Gastroesophageal sphincter (tissue), 4 donors: ENCODE measurements at regions not wholly inside any gene's neighbourhood (a gene's known extent, or its start where the extent isn't known, plus 50 kb on each side); places are given as distances from the start of the nearest gene placed in this dataset.

Experiments
- ATAC-seq: fragments of 150-250 bp; one replicate; pipeline ENCODE4 v1.9.1; 2016; ENCODE audit warnings: mild to moderate bottlenecking, moderate library complexity
- H3K27ac ChIP-seq, 4 donors: fragments of 200-600 bp; sonication (generic) in 3 of 4; 1 replicate in 3 of 4; 2 replicates in 1 of 4; pipeline ENCODE4 v1.5.1; 2016 to 2019
- H3K27me3 ChIP-seq: fragments of 200-600 bp; sonication (generic); one replicate; pipeline ENCODE4 v1.5.1; 2019
- H3K36me3 ChIP-seq, 2 donors: fragments of 200-600 bp; sonication (generic); one replicate each; pipeline ENCODE4 v1.5.1; 2019; ENCODE audit warnings: control low read depth in 1 of 2
- H3K4me1 ChIP-seq, 3 donors: fragments of 200-600 bp; sonication (generic); 1 replicate in 2 of 3; 2 replicates in 1 of 3; pipeline ENCODE4 v1.5.1; 2016 to 2019; ENCODE audit warnings: control low read depth in 2 of 3
- H3K4me3 ChIP-seq, 2 donors: fragments of 200-600 bp; sonication (generic); one replicate each; pipeline ENCODE4 v1.5.1; 2019; ENCODE audit warnings: mild to moderate bottlenecking in 1 of 2, moderate library complexity in 1 of 2
- H3K9me3 ChIP-seq, 3 donors: fragments of 200-600 bp; sonication (generic); one replicate each; pipeline ENCODE4 v1.5.1; 2017 to 2019; ENCODE audit warnings: control low read depth in 2 of 3
- CTCF ChIP-seq, 4 experiments: fragments of 200-600 bp in 2 of 4; fragments of 450-650 bp in 2 of 4; sonication (generic) in 1 of 4; IDR thresholded peaks; one replicate each; pipeline ENCODE4 v1.5.1; 2017 to 2019; ENCODE audit warnings: antibody characterized with exemption in 4 of 4, mild to moderate bottlenecking in 2 of 4, moderate library complexity in 2 of 4
- EP300 ChIP-seq: sonication (generic); formaldehyde crosslinking; IDR thresholded peaks from one replicate; pipeline ENCODE4 v1.6.1; 2017; ENCODE audit warnings: antibody characterized with exemption, mild to moderate bottlenecking
- POLR2A ChIP-seq, 2 donors: fragments of 450-650 bp; IDR thresholded peaks; one replicate each; pipeline ENCODE4 v1.6.1; 2017; ENCODE audit warnings: antibody characterized with exemption in 2 of 2, mild to moderate bottlenecking in 2 of 2, moderate library complexity in 1 of 2
- POLR2AphosphoS5 ChIP-seq: sonication (generic); formaldehyde crosslinking; IDR thresholded peaks from one replicate; pipeline ENCODE4 v1.6.1; 2017; ENCODE audit warnings: antibody characterized with exemption
- WGBS, 2 donors: methylation state at CpG; one replicate each; pipeline ENCODE4 v1.1.5; 2018; ENCODE audit warnings: low coverage in 1 of 2; 5-methylcytosine and 5-hydroxymethylcytosine counted together

GRCh38 chrY:8820032-8820431 lies 517.2 kb upstream of the TSPY4 start:
- no peak overlapping the region for H3K27ac ChIP-seq
- TF ChIP-seq EP300 (no peak), POLR2A (IDR thresholded peaks at IDR 0.05) (no peak), CTCF (IDR thresholded peaks at IDR 0.05) (no peak), POLR2AphosphoS5 (no peak)
- no peaks in the 10 kb centered on the region for H3K36me3 ChIP-seq
- no peaks in the 10 kb centered on the region for H3K4me1 ChIP-seq
- WGBS, 2 donors = 61% methylated on average over 4 of the region's 4 CpGs; no CpG with 5 or more reads in 1 of the 2 donors
- no peak overlapping the region for H3K4me3 ChIP-seq
- no peak for ATAC-seq
- H3K9me3 ChIP-seq = no peaks in the 10 kb centered on the region
- no peaks in the 10 kb centered on the region for H3K27me3 ChIP-seq

- H3K27me3 ChIP-seq = no peaks in the 10 kb centered on the region
- 10% methylated on average over 1 of the region's 1 CpG; no CpG with 5 or more reads in 1 of the 2 donors for WGBS, 2 donors
- no peaks in the 10 kb centered on the region for H3K4me1 ChIP-seq
- TF ChIP-seq CTCF (IDR thresholded peaks at IDR 0.05) (no peak), POLR2AphosphoS5 (no peak), POLR2A (IDR thresholded peaks at IDR 0.05) (no peak), EP300 (no peak)
- ATAC-seq = no peak
- H3K9me3 ChIP-seq = no peaks in the 10 kb centered on the region
- no peak overlapping the region for H3K4me3 ChIP-seq
- no peak overlapping the region for H3K27ac ChIP-seq
- H3K36me3 ChIP-seq = no peaks in the 10 kb centered on the region
Measured at GRCh38 chrY:8821106-8821505, 516.2 kb upstream of the TSPY4 start.

DNA sequence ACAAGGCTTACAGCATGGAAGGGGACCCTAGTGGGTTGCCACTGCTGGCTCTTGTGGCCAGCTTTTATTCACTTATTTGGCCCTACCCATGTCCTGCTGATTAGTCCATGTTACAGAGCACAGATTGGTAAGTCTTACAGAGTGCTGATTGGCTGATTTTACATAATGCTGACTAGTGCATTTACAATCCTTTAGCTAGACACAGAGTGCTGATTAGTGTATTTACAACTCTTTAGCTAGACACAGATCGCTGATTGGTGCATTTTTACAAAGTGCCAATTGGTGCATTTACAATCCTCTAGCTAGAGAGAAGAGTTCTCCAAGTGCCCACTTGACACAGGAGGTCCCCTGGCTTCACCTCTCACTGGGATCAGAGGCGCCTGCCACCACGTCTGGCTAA lies 485.0 kb upstream of the TSPY4 start:
- Histone ChIP-seq H3K4me3 (no peak overlapping the region), H3K4me1 (no peaks in the 10 kb centered on the region), H3K27me3 (no peaks in the 10 kb centered on the region), H3K9me3 (no peaks in the 10 kb centered on the region), H3K36me3 (no peaks in the 10 kb centered on the region), H3K27ac (no peak overlapping the region)
- TF ChIP-seq POLR2A (IDR thresholded peaks at IDR 0.05) = no peak
- no peak for TF ChIP-seq EP300
- TF ChIP-seq CTCF (IDR thresholded peaks at IDR 0.05) = no peak
- TF ChIP-seq POLR2AphosphoS5 = no peak
- ATAC-seq = no peak
- WGBS, 2 donors = no CpG with 5 or more reads among the region's 3 CpGs

DNA sequence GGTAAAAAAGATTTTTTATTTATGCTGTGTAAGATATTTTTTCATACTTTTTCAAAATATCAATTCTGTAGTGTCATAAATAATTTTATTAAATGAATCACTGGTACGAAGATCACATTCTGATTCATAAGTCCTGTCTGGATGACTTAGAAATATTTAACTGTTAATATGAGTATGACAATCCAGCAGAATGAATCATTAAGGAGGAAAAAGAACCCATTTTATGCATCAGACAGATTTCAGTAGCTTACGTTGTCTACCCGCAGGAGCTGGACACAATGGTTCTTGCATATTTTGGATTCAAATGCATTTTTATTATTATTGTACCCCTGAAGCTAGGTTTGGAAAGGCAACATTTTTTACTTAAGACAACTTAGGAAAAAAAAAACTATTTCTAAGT lies 448.9 kb upstream of the TSPY4 start:
- Histone ChIP-seq H3K27me3 (no peaks in the 10 kb centered on the region), H3K4me1 (no peaks in the 10 kb centered on the region), H3K9me3 (no peaks in the 10 kb centered on the region), H3K4me3 (no peak overlapping the region), H3K27ac (no peak overlapping the region), H3K36me3 (no peaks in the 10 kb centered on the region)
- TF ChIP-seq EP300 (no peak), POLR2A (IDR thresholded peaks at IDR 0.05) (no peak), CTCF (IDR thresholded peaks at IDR 0.05) (no peak), POLR2AphosphoS5 (no peak)
- 44% methylated on average over 3 of the region's 3 CpGs; no CpG with 5 or more reads in 1 of the 2 donors for WGBS, 2 donors
- ATAC-seq = no peak

DNA sequence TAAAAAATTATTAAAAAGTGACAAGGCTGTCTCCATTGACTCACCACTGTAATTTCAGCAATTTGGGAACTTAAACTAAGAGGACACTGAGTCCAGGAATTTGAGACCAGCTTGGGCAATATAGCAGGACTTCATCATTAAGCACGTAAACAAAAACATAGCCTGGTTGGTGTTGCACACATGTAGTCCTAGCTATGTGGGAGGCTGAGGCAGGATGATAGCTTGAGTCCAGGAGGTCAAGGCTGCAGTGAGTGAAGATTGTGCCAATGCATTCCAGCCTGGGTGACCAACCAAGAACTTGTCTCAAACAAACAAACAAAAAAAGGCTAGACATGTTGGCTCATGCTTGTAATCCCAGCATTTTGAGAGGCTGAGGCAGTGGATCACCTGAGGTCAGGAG lies 439.4 kb upstream of the TSPY4 start:
- H3K9me3 ChIP-seq = no peaks in the 10 kb centered on the region
- TF ChIP-seq POLR2AphosphoS5 (no peak), POLR2A (IDR thresholded peaks at IDR 0.05) (no peak), EP300 (no peak), CTCF (IDR thresholded peaks at IDR 0.05) (no peak)
- no peak overlapping the region for H3K27ac ChIP-seq
- no peak overlapping the region for H3K4me3 ChIP-seq
- ATAC-seq = no peak
- 86% methylated on average over 1 of the region's 1 CpG; no CpG with 5 or more reads in 1 of the 2 donors for WGBS, 2 donors
- H3K36me3 ChIP-seq = no peaks in the 10 kb centered on the region
- no peaks in the 10 kb centered on the region for H3K27me3 ChIP-seq
- H3K4me1 ChIP-seq = no peaks in the 10 kb centered on the region
